ENCODE measurements at regions not wholly inside any gene's neighbourhood (a gene's known extent, or its start where the extent isn't known, plus 50 kb on each side); places are given as distances from the start of the nearest gene placed in this dataset.

DNA sequence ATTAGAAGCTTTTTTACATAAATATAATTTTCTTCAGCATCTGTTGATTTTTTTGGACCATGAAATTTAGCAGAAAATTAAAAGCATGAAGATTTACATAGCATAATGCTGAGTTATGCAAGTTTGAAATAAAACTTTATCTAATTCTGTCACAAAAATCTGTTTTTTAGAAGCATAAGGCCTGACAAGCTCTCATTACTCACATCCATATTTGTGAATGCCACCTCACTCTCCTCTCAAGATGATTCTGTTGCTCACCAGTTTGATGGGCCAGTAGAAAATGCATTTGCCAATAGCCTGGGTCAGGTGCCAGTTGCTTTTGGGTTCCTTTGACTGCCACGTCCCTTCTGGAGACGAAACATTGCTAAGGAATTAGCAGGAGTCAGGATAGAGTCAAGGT, 181.5 kb upstream of the ATP2B1 start:
- no peak for TF ChIP-seq CTCF (IDR thresholded peaks at IDR 0.05; ENCODE audit: low read length, missing control alignments)

GRCh38 chr12:89889062-89889461, 180.4 kb upstream of the ATP2B1 start:
- no peak for DNase-seq (ENCODE audit: low read depth)
- no peak for TF ChIP-seq CTCF (IDR thresholded peaks at IDR 0.05; ENCODE audit: low read length, missing control alignments)
- H3K4me3 ChIP-seq (replicated peaks; ENCODE audit: low read depth, low read length), result no peak overlapping the region

More for the DNA sequence above, 181.5 kb upstream of the ATP2B1 start:
- DNase-seq (ENCODE audit: low read depth), result no peak
- H3K4me3 ChIP-seq (replicated peaks; ENCODE audit: low read depth, low read length), result no peak overlapping the region

- H3K4me3 ChIP-seq (replicated peaks; ENCODE audit: low read depth, low read length), result no peak overlapping the region
- DNase-seq (ENCODE audit: low read depth), result no peak
- no peak for TF ChIP-seq CTCF (IDR thresholded peaks at IDR 0.05; ENCODE audit: low read length, missing control alignments)
Observed at GRCh38 chr12:89884952-89885351, 176.3 kb upstream of the ATP2B1 start.

GRCh38 chr12:89884416-89884898, 175.8 kb upstream of the ATP2B1 start:
- TF ChIP-seq CTCF (IDR thresholded peaks at IDR 0.05; ENCODE audit: low read length, missing control alignments), result no peak
- H3K4me3 ChIP-seq (replicated peaks; ENCODE audit: low read depth, low read length), result no peak overlapping the region
- DNase-seq (ENCODE audit: low read depth), result no peak

DNA sequence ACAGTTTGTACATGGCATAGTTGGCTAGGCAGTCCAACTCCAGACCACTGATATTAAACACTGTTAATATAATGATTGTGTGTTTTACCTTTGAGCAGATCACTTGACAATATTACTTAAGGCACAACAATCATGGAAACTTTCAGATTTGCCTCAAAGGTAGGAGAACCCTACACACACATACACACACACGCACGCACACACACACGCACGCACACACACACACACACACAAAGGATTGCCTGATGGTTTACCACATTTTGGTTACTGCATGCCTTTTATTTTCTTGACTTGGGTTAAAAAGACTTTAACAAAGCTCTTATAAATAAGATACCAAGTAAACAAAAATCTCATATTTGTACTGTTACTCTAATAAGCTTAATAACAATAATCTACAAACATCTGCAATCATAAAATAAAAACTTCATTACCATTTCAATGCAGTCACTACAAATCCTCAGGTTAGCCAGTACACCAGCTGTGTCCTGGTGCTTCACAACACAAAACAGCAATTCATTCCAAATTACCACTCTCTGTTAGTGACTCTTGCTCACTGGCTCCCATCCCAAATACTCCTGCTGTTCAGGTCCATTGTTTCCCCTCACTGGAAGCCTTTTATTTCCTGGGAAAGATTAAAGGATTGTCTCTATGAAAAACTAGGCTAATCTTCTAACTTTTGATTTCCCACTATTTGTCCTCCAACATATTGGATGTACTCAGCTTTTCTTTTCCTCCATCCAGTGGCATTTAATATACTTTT, 175.2 kb upstream of the ATP2B1 start:
- H3K4me3 ChIP-seq (replicated peaks; ENCODE audit: low read depth, low read length), result no peak overlapping the region
- no peak for TF ChIP-seq CTCF (IDR thresholded peaks at IDR 0.05; ENCODE audit: low read length, missing control alignments)
- DNase-seq (ENCODE audit: low read depth), result peak; percentile 70

- H3K4me3 ChIP-seq (replicated peaks; ENCODE audit: low read depth, low read length), result no peak overlapping the region
- DNase-seq (ENCODE audit: low read depth), result no peak
Observed at GRCh38 chr12:89882792-89883191, 174.2 kb upstream of the ATP2B1 start.

More at GRCh38 chr12:89882792-89883191, 174.2 kb upstream of the ATP2B1 start:
- no peak for TF ChIP-seq CTCF (IDR thresholded peaks at IDR 0.05; ENCODE audit: low read length, missing control alignments)
